ENCODE measurements at regions not wholly inside any gene's neighbourhood (a gene's known extent, or its start where the extent isn't known, plus 50 kb on each side); places are given as distances from the start of the nearest gene placed in this dataset.

- H3K4me1 ChIP-seq (ENCODE audit: control insufficient read depth, insufficient read depth, low read length): no peaks in the 10 kb centered on the region; the same call in 1 of the 2 replicates
- intact Hi-C loops (cut with micrococcal nuclease): no loop called here
- no peak overlapping the region for H3K4ac ChIP-seq (ENCODE audit: low read depth, low read length)
- H3K27ac ChIP-seq (ENCODE audit: insufficient read depth, low read length): no peak overlapping the region
- TF ChIP-seq CEBPB (IDR thresholded peaks at IDR 0.05; ENCODE audit: low read depth, low read length) (no peak), FOS (IDR thresholded peaks at IDR 0.05; ENCODE audit: low read depth, low read length) (no peak), RCOR1 (IDR thresholded peaks at IDR 0.05; ENCODE audit: insufficient replicate concordance, low read length) (no peak), ELK1 (IDR thresholded peaks at IDR 0.05; ENCODE audit: borderline replicate concordance, low read depth, low read length) (no peak), CHD1 (IDR thresholded peaks at IDR 0.05; ENCODE audit: low read depth, low read length) (no peak), RAD21 (IDR thresholded peaks at IDR 0.05; ENCODE audit: low read length) (no peak), RFX5 (IDR thresholded peaks at IDR 0.05; ENCODE audit: low read depth, low read length) (no peak), USF2 (IDR thresholded peaks at IDR 0.05; ENCODE audit: low read depth, low read length) (no peak), CTCF (conservative IDR thresholded peaks at IDR 0.05; ENCODE audit: low read depth, low read length) (no peak), MAFK (IDR thresholded peaks at IDR 0.05; ENCODE audit: low read depth, low read length) (no peak), POLR2A (IDR thresholded peaks at IDR 0.05; ENCODE audit: low read depth, low read length) (no peak), SMC3 (IDR thresholded peaks at IDR 0.05; ENCODE audit: low read depth, low read length) (no peak), BHLHE40 (IDR thresholded peaks at IDR 0.05; ENCODE audit: low read depth, low read length) (no peak)
- no peak overlapping the region for H3K14ac ChIP-seq (replicated peaks; ENCODE audit: low read depth, low read length)
- H2BK20ac ChIP-seq (ENCODE audit: low read depth, low read length): no peak overlapping the region
- H2BK15ac ChIP-seq (ENCODE audit: low read depth, low read length): no peak overlapping the region
- no peak overlapping the region for H3K4me2 ChIP-seq (ENCODE audit: low read depth, low read length)
- POLR2A ChIA-PET (ENCODE audit: unreplicated experiment): no interaction called here
- DNase-seq: no peak
- ATAC-seq (ENCODE audit: low read depth): no peak
- H3K9me3 ChIP-seq (ENCODE audit: control insufficient read depth, insufficient read depth, low read length): peaks cover 4% of the 10 kb centered on the region; the same call in 1 of the 2 replicates
- no peak overlapping the region for H2AFZ ChIP-seq (replicated peaks; ENCODE audit: low read length, poor library complexity)
- BruUV-seq (replicated peaks): no TSS peak
- dilution Hi-C loops (cut with HindIII; ENCODE audit: low sequenced_read_pairs, unreplicated experiment): loop anchor here (25.0 kb wide), 1 partner anchor 599 kb away; no protein-coding TSS in a partner anchor
- no peak overlapping the region for H3K18ac ChIP-seq (ENCODE audit: low read depth, low read length)
- H2BK120ac ChIP-seq (ENCODE audit: low read depth, low read length): no peak overlapping the region
- no peak overlapping the region for H3K56ac ChIP-seq (ENCODE audit: extremely low read depth, insufficient read depth, low read length)
- H4K20me1 ChIP-seq (ENCODE audit: insufficient read depth, low read length): no peaks in the 10 kb centered on the region
- H4K5ac ChIP-seq (ENCODE audit: low read depth, low read length): no peak overlapping the region
- no peak overlapping the region for H2AK9ac ChIP-seq (replicated peaks; ENCODE audit: low read depth, low read length, poor library complexity)
- H3K9ac ChIP-seq (ENCODE audit: low read depth, low read length): no peak overlapping the region
- no peak overlapping the region for H2BK5ac ChIP-seq (ENCODE audit: low read depth, low read length, poor library complexity, severe bottlenecking)
- in situ Hi-C loops (cut with MboI; ENCODE audit: low sequenced_read_pairs): no loop called here
- WGBS, 2 experiments (ENCODE audit: extremely low coverage in 2 of 2, insufficient read length in 1 of 2): no CpG with 5 or more reads among the region's 4 CpGs
- no peak overlapping the region for H4K91ac ChIP-seq (ENCODE audit: insufficient read depth, low read depth, low read length)
- no peaks in the 10 kb centered on the region for H3K79me1 ChIP-seq (ENCODE audit: low read depth in 1 of 2, low read length in 2 of 2)
- H3K27me3 ChIP-seq (ENCODE audit: control insufficient read depth, insufficient read depth, low read length): no peaks in the 10 kb centered on the region
- CTCF ChIA-PET: no interaction called here
- H3K4me3 ChIP-seq (ENCODE audit: insufficient read depth, low read depth, low read length): no peak overlapping the region
- no peak overlapping the region for H2AK5ac ChIP-seq (ENCODE audit: low read depth, low read length)
- H3K9me1 ChIP-seq (ENCODE audit: insufficient read depth, low read length): no peaks in the 10 kb centered on the region
- no peak overlapping the region for H4K8ac ChIP-seq (ENCODE audit: low read depth in 2 of 2, low read length in 2 of 2)
- no peaks in the 10 kb centered on the region for H3K36me3 ChIP-seq (ENCODE audit: control insufficient read depth, insufficient read depth, low read length)
- H3K23ac ChIP-seq (ENCODE audit: low read depth, low read length): no peak overlapping the region
These were observed 623.9 kb upstream of the NUDT12 start for GRCh38 chr5:104186510-104186909.

Data from IMR-90 (cell line).